ENCODE measurements at regions not wholly inside any gene's neighbourhood (a gene's known extent, or its start where the extent isn't known, plus 50 kb on each side); places are given as distances from the start of the nearest gene placed in this dataset.

DNA sequence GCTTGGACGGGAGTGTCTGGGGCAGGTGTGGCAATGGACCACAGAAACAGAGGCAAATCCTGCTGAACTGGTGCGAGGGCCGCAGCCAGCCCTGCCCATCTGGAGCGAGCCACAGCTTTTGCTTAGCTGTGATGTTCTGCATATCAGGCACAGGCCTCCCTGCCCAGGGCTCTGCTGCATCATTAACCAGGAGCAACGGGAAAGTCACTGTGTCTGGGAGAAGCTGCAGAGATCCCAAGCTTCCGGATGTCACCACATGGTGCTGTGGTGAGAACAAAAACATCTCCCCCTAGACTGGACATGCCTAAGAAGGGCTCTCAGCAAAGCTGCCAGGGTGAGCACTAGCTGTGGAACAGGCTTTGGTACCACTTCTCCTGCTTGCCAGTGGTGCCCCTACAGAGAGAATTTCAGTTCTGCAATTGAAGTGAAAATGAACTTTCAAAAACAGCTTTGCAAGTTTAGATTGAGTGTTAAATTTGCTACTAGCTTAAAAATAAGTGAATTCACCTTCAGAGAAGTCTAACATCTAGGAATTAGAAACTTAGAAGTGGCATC lies 172.9 kb upstream of the MYT1L start:
- no peaks in the 10 kb centered on the region for H3K27me3 ChIP-seq
- intact Hi-C loops (cut with DNase I) = no loop called here
- H3K4me1 ChIP-seq = no peaks in the 10 kb centered on the region
- H3K36me3 ChIP-seq = no peaks in the 10 kb centered on the region
- H3K27ac ChIP-seq (replicated peaks in 1 of 4) = no peak overlapping the region
- 95% methylated on average over 6 of the region's 6 CpGs for WGBS
- no peak overlapping the region for H3K4me3 ChIP-seq
- H3K9me3 ChIP-seq = peaks cover 0 to 7% (median 0%) of the 10 kb centered on the region in 4 donors
- TF ChIP-seq EP300 (IDR thresholded peaks at IDR 0.05) (no peak), POLR2AphosphoS5 (IDR thresholded peaks at IDR 0.05) (no peak), POLR2A (IDR thresholded peaks at IDR 0.05; ENCODE audit: low read depth) (no peak)
- TF ChIP-seq, protein P1, sequence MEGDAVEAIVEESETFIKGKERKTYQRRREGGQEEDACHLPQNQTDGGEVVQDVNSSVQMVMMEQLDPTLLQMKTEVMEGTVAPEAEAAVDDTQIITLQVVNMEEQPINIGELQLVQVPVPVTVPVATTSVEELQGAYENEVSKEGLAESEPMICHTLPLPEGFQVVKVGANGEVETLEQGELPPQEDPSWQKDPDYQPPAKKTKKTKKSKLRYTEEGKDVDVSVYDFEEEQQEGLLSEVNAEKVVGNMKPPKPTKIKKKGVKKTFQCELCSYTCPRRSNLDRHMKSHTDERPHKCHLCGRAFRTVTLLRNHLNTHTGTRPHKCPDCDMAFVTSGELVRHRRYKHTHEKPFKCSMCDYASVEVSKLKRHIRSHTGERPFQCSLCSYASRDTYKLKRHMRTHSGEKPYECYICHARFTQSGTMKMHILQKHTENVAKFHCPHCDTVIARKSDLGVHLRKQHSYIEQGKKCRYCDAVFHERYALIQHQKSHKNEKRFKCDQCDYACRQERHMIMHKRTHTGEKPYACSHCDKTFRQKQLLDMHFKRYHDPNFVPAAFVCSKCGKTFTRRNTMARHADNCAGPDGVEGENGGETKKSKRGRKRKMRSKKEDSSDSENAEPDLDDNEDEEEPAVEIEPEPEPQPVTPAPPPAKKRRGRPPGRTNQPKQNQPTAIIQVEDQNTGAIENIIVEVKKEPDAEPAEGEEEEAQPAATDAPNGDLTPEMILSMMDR (IDR thresholded peaks at IDR 0.05) = no peak
- peak; percentile 91 for DNase-seq (ENCODE audit: extremely low spot score)

DNA sequence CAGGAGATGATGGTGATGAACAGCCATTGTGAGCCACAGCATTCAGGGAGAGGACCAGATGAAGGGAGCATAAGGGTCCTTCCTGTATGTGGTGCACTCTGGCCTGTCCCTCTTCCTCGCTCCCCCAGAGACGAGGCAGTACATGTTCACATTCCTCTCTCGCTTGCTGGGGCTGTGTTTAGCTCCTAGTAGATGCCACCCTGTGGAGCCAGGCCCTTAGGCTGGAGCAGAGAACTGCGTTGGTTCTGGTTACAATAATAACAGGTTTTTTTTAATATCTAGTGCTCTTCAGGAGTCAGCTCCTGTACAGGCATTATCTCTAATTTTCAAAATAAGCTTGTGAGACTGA lies 171.1 kb upstream of the MYT1L start:
- no peaks in the 10 kb centered on the region for H3K36me3 ChIP-seq
- no peaks in the 10 kb centered on the region for H3K27me3 ChIP-seq
- TF ChIP-seq EP300 (IDR thresholded peaks at IDR 0.05) (no peak), POLR2AphosphoS5 (IDR thresholded peaks at IDR 0.05) (no peak), POLR2A (IDR thresholded peaks at IDR 0.05; ENCODE audit: low read depth) (no peak)
- TF ChIP-seq, protein P1 (IDR thresholded peaks at IDR 0.05) = no peak
- no peaks in the 10 kb centered on the region for H3K4me1 ChIP-seq
- H3K27ac ChIP-seq (replicated peaks in 1 of 4) = no peak overlapping the region
- no peak overlapping the region for H3K4me3 ChIP-seq
- peak; percentile 68 for DNase-seq (ENCODE audit: extremely low spot score)
- H3K9me3 ChIP-seq = peaks cover 0 to 7% (median 0%) of the 10 kb centered on the region in 4 donors
- intact Hi-C loops (cut with DNase I) = no loop called here
- WGBS = 76% methylated on average over 4 of the region's 4 CpGs

DNA sequence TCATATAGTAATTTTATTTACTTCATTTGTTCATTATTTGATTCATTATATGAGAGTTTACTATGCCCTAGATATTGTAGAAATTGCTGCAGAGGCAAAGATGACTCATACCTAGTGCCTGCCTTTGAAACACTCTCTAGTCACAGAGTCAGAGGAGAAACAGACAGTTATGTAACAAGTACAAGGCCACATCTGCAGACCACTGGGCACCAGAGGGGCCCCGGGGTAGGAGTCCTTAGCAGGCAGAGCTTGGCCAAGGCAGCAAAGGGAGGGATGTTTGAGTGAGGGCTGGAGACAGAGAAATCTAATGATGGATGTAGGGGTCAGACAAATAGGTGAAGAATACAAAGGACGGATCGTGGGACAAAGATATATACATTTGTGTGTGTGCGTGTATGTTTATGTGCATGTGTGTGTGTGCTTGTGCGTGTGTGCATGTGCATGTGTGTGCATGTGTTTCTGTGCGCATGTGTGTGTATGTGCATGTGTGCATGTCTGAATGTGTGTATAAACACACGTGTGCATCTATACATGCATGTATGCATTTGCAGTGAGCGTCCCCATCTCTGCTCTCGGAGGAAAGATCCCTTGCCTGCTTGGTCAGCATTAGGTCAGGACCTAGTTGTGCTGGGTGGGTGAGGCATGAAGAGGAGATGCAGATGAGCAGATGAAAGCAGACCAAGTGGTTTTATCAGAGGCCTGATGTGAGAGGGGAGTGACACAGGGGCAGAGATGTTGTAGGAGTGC lies 170.6 kb upstream of the MYT1L start:
- intact Hi-C loops (cut with DNase I) = no loop called here
- H3K27ac ChIP-seq (replicated peaks in 1 of 4) = no peak overlapping the region
- peak; percentile 89 for DNase-seq (ENCODE audit: extremely low spot score)
- no peak overlapping the region for H3K4me3 ChIP-seq
- WGBS = 68% methylated on average over 9 of the region's 9 CpGs
- H3K36me3 ChIP-seq = no peaks in the 10 kb centered on the region
- peaks cover 0 to 7% (median 0%) of the 10 kb centered on the region in 4 donors for H3K9me3 ChIP-seq
- no peaks in the 10 kb centered on the region for H3K27me3 ChIP-seq
- H3K4me1 ChIP-seq = no peaks in the 10 kb centered on the region
- no peak for TF ChIP-seq POLR2A (IDR thresholded peaks at IDR 0.05; ENCODE audit: low read depth)
- no peak for TF ChIP-seq EP300 (IDR thresholded peaks at IDR 0.05)
- no peak for TF ChIP-seq POLR2AphosphoS5 (IDR thresholded peaks at IDR 0.05)
- TF ChIP-seq, protein P1 (IDR thresholded peaks at IDR 0.05) = no peak

DNA sequence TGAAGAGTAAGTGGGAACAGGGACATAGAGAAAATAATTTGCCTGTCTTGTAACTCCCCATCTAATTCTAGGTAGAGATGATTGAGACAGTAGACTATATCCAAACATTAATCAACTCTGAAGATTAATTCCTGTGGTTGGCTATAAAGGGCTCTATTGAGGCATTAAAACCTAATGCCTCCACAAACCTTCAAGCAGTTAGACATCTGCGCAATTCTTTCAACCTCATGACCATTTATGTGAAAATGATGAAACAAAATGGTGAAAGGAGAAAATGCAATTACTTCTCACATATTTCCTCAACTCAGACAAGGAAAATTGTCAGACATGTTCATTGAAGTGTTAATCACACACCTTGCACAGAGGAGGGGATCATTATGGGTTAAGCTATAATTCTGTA lies 164.5 kb upstream of the MYT1L start:
- no peak overlapping the region for H3K4me3 ChIP-seq
- TF ChIP-seq EP300 (IDR thresholded peaks at IDR 0.05) = no peak
- no peak for TF ChIP-seq POLR2A (IDR thresholded peaks at IDR 0.05; ENCODE audit: low read depth)
- TF ChIP-seq POLR2AphosphoS5 (IDR thresholded peaks at IDR 0.05) = no peak
- TF ChIP-seq, protein P1 (IDR thresholded peaks at IDR 0.05) = no peak
- no peak overlapping the region for H3K27ac ChIP-seq (replicated peaks in 1 of 4)
- H3K36me3 ChIP-seq = no peaks in the 10 kb centered on the region
- intact Hi-C loops (cut with DNase I) = no loop called here
- DNase-seq (ENCODE audit: extremely low spot score) = no peak
- H3K4me1 ChIP-seq = no peaks in the 10 kb centered on the region
- WGBS = 96% methylated on average over 1 of the region's 1 CpG
- H3K9me3 ChIP-seq = no peaks in the 10 kb centered on the region
- H3K27me3 ChIP-seq = no peaks in the 10 kb centered on the region
